ENCODE measurements at regions not wholly inside any gene's neighbourhood (a gene's known extent, or its start where the extent isn't known, plus 50 kb on each side); places are given as distances from the start of the nearest gene placed in this dataset.

DNA sequence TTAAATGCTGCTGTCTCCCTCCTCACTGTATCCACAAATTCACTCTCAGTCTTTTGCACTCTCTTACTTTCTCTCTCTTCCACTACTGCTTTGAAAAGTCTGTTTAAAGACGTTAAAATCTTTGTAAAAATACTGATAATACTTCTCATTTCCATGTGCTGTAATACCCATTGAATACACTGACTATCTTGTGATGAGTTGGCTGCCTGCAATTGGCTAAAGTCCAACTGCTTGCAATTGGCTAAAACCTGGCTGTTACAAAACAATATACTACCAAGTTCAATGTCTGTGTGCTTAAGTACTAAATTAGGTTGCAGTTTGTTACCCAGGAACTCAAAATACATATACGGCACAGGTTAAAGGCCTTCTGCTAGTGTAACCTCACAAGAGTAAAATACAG lies 264.8 kb downstream of the THBS2 start:
- FAIRE-seq (no peak), DNase-seq (ENCODE audit: low spot score in 2 of 2) (no peak)

DNA sequence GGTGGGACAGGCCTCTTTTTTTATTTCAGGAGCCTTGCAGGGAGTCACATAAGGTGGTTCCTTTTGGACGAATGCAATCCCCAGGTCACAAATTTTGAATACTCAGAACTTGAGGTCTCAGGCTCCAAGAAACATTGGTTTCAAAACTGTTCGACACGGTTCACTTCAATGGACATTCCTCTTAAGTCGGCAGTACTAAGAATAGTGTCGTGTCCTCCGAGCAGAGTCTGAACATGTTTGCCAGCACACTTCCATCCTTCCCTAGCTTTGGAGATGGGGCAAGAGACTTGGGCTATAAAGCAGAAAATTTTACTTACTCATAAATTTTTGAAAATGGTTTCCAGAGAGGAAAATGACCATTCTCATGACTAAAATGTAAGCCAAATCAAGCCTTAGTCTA lies 265.4 kb downstream of the THBS2 start:
- DNase-seq (ENCODE audit: low spot score in 2 of 2): no peak
- FAIRE-seq: no peak

GRCh38 chr6:168985705-168986104 lies 267.9 kb downstream of the THBS2 start:
- FAIRE-seq (no peak), DNase-seq (ENCODE audit: low spot score in 2 of 2) (no peak)

- FAIRE-seq (no peak), DNase-seq (ENCODE audit: low spot score in 2 of 2) (no peak)
Measured at GRCh38 chr6:168983925-168984324, 269.7 kb downstream of the THBS2 start.

DNA sequence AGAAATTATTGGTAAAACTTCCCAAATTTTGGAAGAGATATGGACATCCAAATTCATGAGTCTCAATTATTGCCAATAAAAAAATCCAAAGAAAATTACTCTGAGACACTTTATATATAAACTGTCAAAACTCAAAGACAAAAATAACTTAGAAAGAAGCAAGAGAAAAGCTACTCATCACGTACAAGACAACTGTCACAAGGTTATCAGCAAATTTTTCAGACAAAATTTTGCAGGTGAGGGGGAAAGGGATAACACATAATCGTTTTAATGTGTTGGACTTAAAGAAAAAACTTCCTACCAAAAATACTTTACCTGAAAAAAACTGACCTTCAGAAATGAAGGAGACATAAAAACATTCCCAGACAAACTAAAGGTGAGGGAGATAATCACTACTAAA lies 272.5 kb downstream of the THBS2 start:
- no peak for FAIRE-seq
- DNase-seq (ENCODE audit: low spot score in 2 of 2): no peak

DNA sequence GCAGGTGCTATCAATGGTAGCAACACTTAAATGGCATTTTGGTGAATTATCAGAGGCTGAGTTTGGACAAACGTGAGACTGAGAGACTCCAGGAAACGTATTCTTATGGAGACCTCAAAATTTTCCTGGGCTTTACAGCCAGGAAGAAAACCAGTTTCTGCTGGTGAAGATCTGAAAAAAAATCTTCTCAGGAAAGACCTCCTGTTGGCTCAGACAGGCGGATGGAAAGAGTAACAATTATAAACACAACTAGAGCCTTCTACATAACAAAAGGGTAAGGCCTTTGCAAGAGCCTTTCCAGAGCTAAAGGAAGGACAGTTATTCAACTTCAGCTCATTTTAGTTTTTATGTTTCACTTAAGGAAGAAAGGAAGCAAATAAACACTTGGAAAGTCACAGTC lies 274.4 kb downstream of the THBS2 start:
- FAIRE-seq (no peak), DNase-seq (ENCODE audit: low spot score in 2 of 2) (no peak)

GRCh38 chr6:168972128-168972527 lies 281.5 kb downstream of the THBS2 start:
- no peak for FAIRE-seq
- DNase-seq (ENCODE audit: low spot score in 2 of 2): no peak

DNA sequence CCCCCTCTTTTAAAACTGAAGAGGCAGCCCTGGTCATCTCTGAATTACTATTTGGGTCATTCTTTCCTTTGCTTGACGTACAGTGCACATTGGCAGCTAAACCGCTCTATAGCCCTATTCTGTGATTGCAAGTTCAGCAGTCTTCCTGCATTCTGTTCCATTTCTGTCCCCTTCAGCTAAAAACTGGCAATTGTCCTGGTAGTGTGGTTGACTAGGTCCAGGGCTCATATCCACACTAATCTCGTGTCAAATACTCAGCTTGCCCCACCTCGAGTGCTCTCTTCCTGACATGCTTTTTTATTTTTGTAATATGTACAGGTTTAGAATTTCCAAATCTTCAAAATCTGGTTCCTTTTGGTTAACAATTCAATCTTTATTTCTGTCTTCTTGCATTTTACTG lies 282.1 kb downstream of the THBS2 start:
- DNase-seq (ENCODE audit: low spot score in 2 of 2): no peak
- no peak for FAIRE-seq

DNA sequence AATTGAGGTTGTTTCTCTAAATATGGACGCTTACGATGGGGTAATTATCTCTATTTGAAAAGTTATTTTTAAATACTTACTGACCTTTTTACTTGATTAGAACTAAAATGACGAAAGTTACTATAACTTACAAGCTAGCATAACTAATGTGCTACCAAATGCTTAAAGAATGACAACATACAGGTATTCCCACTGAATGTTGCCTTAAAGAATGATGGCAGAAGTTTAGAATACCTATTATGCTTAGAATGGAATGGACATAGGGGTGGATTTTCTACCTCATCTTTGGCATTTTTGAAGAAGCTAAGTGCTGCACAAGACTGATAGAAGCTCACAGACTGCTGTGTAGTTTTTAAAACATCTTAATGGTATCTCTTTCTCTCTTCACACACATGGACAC lies 284.8 kb downstream of the THBS2 start:
- FAIRE-seq (no peak), DNase-seq (ENCODE audit: low spot score in 2 of 2) (no peak)

DNA sequence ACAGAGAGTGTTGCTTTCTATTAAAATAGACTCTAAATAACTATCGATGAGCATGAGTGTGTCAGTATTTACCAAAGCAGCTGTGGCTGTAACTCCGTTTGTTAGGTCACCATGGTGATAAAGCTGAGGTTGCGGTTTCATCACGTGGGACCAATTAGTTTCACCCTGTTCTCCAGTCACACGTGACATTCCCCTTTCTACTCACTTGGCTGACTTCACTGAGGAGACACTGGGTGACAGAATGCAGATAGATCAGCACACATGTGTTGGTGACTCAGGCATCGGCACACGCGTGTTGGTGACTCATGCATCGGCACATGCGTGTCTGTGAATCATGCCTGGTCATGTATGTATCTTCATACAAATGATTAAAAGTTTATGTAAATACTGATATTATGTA lies 285.4 kb downstream of the THBS2 start:
- DNase-seq (ENCODE audit: low spot score in 2 of 2) (no peak), FAIRE-seq (no peak)

DNA sequence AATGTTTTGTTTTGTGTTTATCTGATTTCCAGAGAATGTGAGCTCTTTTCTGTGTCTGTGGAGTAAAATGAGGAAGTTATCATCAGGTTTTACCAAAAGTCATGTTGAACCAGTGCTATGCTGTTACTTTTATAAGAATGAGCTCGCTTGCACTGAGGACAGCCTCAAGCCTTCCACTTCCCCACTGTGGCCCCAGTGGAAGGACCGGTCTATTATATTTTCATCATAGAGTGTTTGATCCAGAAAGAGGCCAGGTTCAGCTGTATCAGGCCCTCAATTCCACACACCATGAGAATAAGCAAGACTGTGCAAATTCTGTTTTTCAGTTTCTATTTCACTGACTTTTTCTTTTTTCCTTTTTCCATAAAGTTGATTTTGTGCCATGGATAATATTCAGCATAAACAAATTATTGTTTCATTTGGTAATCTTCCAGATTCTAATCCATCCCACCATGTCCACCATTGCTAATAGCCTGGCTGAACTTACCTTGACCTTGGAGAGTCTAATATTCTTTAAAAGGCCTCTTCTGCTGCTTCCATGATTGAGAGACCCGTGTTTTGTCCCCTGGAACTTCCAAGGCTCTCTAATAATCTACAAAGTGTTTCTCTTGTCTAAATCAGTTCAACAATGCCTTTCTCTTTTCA lies 286.2 kb downstream of the THBS2 start:
- DNase-seq (ENCODE audit: low spot score in 2 of 2): no peak
- no peak for FAIRE-seq

DNA sequence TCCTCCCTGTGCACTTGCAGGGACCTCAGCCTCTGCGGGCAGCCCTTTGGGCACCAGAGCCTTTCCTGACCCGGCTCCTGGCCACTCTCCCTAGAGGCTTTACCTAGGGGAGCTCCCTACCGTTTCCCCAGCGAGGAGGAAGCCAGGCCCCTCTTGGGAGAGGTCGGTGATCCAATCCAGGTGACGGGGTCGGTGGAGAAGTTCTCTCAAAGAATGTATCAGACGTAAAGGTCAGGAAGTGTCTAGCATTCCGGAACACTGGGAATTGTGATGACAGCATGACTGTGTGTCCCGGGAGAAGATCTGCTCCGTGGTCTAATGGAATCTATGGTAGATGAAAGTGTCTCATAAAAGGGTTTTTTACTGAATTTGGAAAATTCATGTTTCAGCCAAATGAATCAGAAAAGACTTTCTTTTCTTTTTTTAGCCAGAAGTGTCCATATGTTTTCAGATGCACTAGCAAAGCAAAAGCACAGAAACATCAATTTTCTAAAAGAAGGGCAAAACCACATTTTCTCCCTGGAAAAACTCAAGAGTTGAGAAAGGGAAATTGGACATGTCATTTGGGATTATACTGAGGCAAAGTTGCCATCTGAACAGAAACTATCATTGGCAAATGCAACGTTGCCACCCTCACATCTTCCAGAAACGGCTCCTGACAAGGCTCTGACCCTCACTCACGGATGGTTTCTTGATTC lies 289.4 kb downstream of the THBS2 start:
- FAIRE-seq (no peak), DNase-seq (ENCODE audit: low spot score in 2 of 2) (no peak)

DNA sequence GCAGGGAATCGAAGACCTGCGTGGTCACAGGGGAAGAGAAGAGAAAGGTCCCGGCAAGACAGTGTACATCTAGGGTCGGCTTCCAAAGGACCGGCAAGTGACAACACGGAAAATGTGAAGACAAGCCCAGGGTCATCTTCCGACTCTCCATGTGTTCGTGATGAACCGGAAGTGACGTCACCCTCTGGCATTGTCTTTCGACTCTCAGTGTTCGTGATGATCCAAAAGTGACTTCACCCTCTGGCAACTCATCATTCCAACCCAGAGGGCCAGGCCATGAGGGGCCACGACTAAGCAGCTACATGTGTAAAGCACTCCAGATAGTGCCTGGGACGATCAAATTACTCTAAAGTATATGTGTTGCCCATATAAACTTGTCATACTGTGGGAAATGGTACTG lies 290.8 kb downstream of the THBS2 start:
- FAIRE-seq: no peak
- no peak for DNase-seq (ENCODE audit: low spot score in 2 of 2)

DNA sequence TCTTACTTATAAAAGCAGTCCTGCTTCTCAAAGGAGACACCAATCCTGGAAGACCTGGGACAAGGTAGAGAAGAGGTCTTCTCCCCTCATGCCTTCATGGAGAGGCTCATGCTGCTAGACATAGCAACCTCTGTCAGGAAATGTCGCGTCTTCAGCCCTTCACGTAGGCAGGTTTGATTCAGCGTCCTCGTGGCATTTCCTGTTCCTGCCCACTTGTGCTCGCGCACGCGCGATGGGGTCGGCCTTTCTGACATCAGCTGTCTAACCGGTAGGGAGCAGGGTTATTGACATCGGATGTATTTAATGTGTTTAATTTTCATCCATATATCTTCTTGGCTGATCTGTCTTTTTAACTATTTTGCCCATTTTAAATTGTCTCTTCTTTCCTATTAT lies 292.4 kb downstream of the THBS2 start:
- DNase-seq (ENCODE audit: low spot score in 2 of 2) (no peak), FAIRE-seq (no peak)

- no peak for DNase-seq (ENCODE audit: low spot score in 2 of 2)
- no peak for FAIRE-seq
Measured at GRCh38 chr6:168960551-168961263, 292.9 kb downstream of the THBS2 start.

DNA sequence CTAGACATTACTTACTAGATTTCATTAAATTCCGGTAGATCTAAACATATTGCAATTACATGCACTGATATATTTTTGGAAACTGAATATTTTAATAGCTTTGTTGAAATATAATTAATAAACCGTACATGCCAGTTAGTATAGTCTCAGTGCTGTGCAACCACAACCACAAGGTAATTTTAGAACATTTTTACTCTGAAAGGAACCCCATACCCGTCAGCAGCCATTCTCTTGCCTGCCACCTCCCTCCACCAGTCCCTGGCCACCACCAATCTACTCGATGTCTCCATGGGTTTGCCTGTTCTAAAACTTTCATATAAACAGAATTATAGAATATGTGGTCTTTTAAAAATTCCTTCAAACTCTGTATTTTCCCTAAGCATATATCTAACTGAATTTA lies 293.9 kb downstream of the THBS2 start:
- FAIRE-seq: no peak
- DNase-seq (ENCODE audit: low spot score in 2 of 2): no peak

DNA sequence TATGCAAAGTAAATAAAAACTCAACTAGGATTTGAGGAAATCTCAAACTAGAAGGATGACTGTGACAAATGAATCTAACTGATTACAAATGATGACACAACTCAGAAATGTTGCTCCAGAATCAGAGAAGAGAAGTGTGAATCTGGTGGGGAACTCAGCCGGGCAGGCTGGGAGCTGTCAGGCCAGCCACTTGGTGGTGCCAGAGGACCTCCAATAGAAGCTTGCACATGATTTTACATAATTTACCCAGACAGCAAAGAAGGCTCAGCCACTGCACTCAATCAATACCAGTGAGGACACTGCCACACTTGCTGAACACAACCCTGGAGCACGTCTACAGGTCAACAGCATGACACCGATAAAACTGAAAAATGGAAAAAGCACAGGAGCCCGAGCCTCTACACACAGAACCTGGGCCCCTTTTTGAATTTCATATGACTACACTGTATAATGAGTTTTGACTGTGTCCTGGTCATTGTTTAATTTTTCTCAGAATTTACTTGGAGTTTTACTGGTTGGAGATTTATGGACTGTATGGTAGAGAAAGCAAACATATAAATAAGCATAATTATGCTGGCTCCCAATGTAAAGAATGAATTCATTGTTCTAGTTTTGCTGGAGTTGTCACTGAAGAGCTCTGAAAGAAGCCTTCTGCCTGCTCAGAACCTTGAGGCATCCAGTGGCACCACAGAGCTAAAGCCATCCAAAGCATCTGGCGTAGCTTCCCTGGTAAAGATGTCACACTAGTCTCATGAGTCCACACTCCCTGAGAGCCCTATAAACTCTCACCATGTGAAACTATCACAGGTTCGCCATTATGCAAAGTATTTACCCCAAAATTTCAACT lies 296.5 kb downstream of the THBS2 start:
- FAIRE-seq (peak; percentile 26), DNase-seq (ENCODE audit: low spot score in 2 of 2) (peak; percentile 64 to 68)

GRCh38 chr6:168956141-168956838 lies 297.4 kb downstream of the THBS2 start:
- no peak for DNase-seq (ENCODE audit: low spot score in 2 of 2)
- FAIRE-seq: no peak

DNA sequence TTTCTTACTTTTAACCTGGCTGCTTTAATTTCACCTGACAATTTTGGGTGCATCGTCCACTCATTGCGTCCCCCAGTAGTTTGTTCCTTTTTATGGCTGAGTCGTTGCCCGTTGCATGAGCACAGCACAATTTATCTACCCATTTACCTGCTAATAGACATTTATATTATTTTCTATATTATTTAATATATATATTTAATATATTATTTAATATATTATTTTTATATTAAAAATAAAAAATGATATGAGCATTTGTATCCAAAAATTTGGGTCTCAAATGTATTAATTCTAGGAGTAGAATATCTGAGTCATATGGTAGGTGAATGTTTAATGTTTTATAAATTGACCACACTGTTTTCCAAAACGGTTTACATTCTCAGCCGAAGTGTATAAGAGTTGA lies 300.2 kb downstream of the THBS2 start:
- FAIRE-seq: no peak
- DNase-seq (ENCODE audit: low spot score in 2 of 2): no peak

- DNase-seq (ENCODE audit: low spot score in 2 of 2): no peak
- no peak for FAIRE-seq
Measured at GRCh38 chr6:168951217-168951616, 302.4 kb downstream of the THBS2 start.

DNA sequence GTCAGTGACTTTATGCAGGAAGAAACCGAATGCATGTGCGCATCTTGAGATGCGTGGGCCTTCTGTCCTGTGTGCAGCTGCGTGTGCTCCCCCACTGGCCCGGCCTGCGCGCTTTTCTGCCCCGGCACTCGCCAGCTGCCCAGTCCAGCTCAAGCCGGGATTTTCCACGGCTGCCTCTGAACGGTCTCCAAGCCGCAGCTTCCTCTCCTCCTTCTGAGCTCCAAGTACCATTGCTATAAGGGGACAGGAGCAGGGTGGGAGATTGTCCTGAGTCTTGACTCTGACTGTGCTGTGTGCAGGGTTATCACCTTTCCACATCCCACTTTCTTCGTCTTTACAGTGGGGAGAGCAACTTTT lies 302.8 kb downstream of the THBS2 start:
- FAIRE-seq: no peak

More for the DNA sequence above, 302.8 kb downstream of the THBS2 start:
- DNase-seq (ENCODE audit: low spot score in 2 of 2): no peak

All from frontal cortex (tissue), 3 donors.